ENCODE measurements at regions not wholly inside any gene's neighbourhood (a gene's known extent, or its start where the extent isn't known, plus 50 kb on each side); places are given as distances from the start of the nearest gene placed in this dataset.

GRCh38 chr22:48520207-48520606, 1307.5 kb downstream of the BRD1 start:
- H2AFZ ChIP-seq (replicated peaks; ENCODE audit: low read length, poor library complexity): no peak overlapping the region
- H3K56ac ChIP-seq (ENCODE audit: extremely low read depth, insufficient read depth, low read length): no peak overlapping the region
- no peak for DNase-seq
- H3K27me3 ChIP-seq (ENCODE audit: control insufficient read depth, insufficient read depth, low read length): no peaks in the 10 kb centered on the region
- no peak overlapping the region for H3K4ac ChIP-seq (ENCODE audit: low read depth, low read length)
- no peaks in the 10 kb centered on the region for H3K36me3 ChIP-seq (ENCODE audit: control insufficient read depth, insufficient read depth, low read length)
- H3K9ac ChIP-seq (ENCODE audit: low read depth, low read length): no peak overlapping the region
- H2BK15ac ChIP-seq (ENCODE audit: low read depth, low read length): no peak overlapping the region
- ChIA-PET POLR2A (ENCODE audit: unreplicated experiment) (no interaction called here), CTCF (no interaction called here)
- H3K4me3 ChIP-seq (ENCODE audit: insufficient read depth, low read depth, low read length): no peak overlapping the region
- H4K8ac ChIP-seq (ENCODE audit: low read depth in 2 of 2, low read length in 2 of 2): no peak overlapping the region
- H4K5ac ChIP-seq (ENCODE audit: low read depth, low read length): no peak overlapping the region
- TF ChIP-seq RAD21 (IDR thresholded peaks at IDR 0.05; ENCODE audit: low read length) (no peak), USF2 (IDR thresholded peaks at IDR 0.05; ENCODE audit: low read depth, low read length) (no peak), RCOR1 (IDR thresholded peaks at IDR 0.05; ENCODE audit: insufficient replicate concordance, low read length) (no peak), CEBPB (IDR thresholded peaks at IDR 0.05; ENCODE audit: low read depth, low read length) (no peak), NFE2L2 (IDR thresholded peaks at IDR 0.05; ENCODE audit: low read depth, low read length) (no peak), BHLHE40 (IDR thresholded peaks at IDR 0.05; ENCODE audit: low read depth, low read length) (no peak), RFX5 (IDR thresholded peaks at IDR 0.05; ENCODE audit: low read depth, low read length) (no peak), POLR2A (IDR thresholded peaks at IDR 0.05; ENCODE audit: low read depth, low read length) (no peak), CHD1 (IDR thresholded peaks at IDR 0.05; ENCODE audit: low read depth, low read length) (no peak), CTCF (conservative IDR thresholded peaks at IDR 0.05; ENCODE audit: low read depth, low read length) (no peak), FOS (IDR thresholded peaks at IDR 0.05; ENCODE audit: low read depth, low read length) (no peak), MAFK (IDR thresholded peaks at IDR 0.05; ENCODE audit: low read depth, low read length) (no peak)
- no peak overlapping the region for H3K14ac ChIP-seq (replicated peaks; ENCODE audit: low read depth, low read length)
- no peaks in the 10 kb centered on the region for H3K9me1 ChIP-seq (ENCODE audit: insufficient read depth, low read length)
- H3K79me1 ChIP-seq (ENCODE audit: low read depth in 1 of 2, low read length in 2 of 2): no peaks in the 10 kb centered on the region
- no peaks in the 10 kb centered on the region for H4K20me1 ChIP-seq (ENCODE audit: insufficient read depth, low read length)
- no peak overlapping the region for H2BK120ac ChIP-seq (ENCODE audit: low read depth, low read length)
- no peak overlapping the region for H2BK5ac ChIP-seq (ENCODE audit: low read depth, low read length, poor library complexity, severe bottlenecking)
- dilution Hi-C loops (cut with HindIII; ENCODE audit: low sequenced_read_pairs, unreplicated experiment) (no loop called here), in situ Hi-C loops (cut with MboI; ENCODE audit: low sequenced_read_pairs) (no loop called here), intact Hi-C loops (cut with micrococcal nuclease) (no loop called here)
- H2AK9ac ChIP-seq (replicated peaks; ENCODE audit: low read depth, low read length, poor library complexity): no peak overlapping the region
- H3K27ac ChIP-seq (ENCODE audit: insufficient read depth, low read length): no peak overlapping the region
- WGBS, 2 experiments (ENCODE audit: extremely low coverage in 2 of 2, insufficient read length in 1 of 2): 74% methylated on average over 4 of the region's 10 CpGs; no CpG with 5 or more reads in 1 of the 2 experiments
- no peak overlapping the region for H2BK20ac ChIP-seq (ENCODE audit: low read depth, low read length)
- H3K23ac ChIP-seq (ENCODE audit: low read depth, low read length): no peak overlapping the region
- H3K4me2 ChIP-seq (ENCODE audit: low read depth, low read length): no peak overlapping the region
- H2AK5ac ChIP-seq (ENCODE audit: low read depth, low read length): no peak overlapping the region
- no peak overlapping the region for H4K91ac ChIP-seq (ENCODE audit: insufficient read depth, low read depth, low read length)
- H3K18ac ChIP-seq (ENCODE audit: low read depth, low read length): no peak overlapping the region
- peaks cover 72% of the 10 kb centered on the region for H3K9me3 ChIP-seq (ENCODE audit: control insufficient read depth, insufficient read depth, low read length)
- no TSS peak for BruUV-seq (replicated peaks)
- no peak for ATAC-seq (ENCODE audit: low read depth)
- no peaks in the 10 kb centered on the region for H3K4me1 ChIP-seq (ENCODE audit: control insufficient read depth, insufficient read depth, low read length)

Data from IMR-90 (cell line).